Fibroblast of lung (primary cell): ENCODE measurements at regions not wholly inside any gene's neighbourhood (a gene's known extent, or its start where the extent isn't known, plus 50 kb on each side); places are given as distances from the start of the nearest gene placed in this dataset.
A peak's percentile ranks its signal among the peaks of the same experiment; 100 is the strongest.

Experiments used
- DNase-seq, 2 donors: peaks; one replicate each; pipeline versions ENCODE4 v3.0.0 to v3.0.0-alpha.2; 2010; ENCODE audit warnings: low read depth in 2 of 2
- H2AFZ ChIP-seq: 2 replicates; pipeline ENCODE4 v1.5.1; 2012; ENCODE audit warnings: low read length, control low read depth, inconsistent platforms
- H3K27ac ChIP-seq: 2 replicates; pipeline ENCODE4 v1.5.1; 2011; ENCODE audit warnings: low read length, control low read depth; ENCODE audit not compliant: insufficient read depth
- H3K27me3 ChIP-seq: 2 replicates; pipeline ENCODE4 v1.5.1; 2011; ENCODE audit warnings: mild to moderate bottlenecking, low read length; ENCODE audit not compliant: control insufficient read depth, insufficient read depth
- H3K36me3 ChIP-seq: 2 replicates; pipeline ENCODE4 v1.5.1; 2011; ENCODE audit warnings: low read length; ENCODE audit not compliant: control insufficient read depth, insufficient read depth
- H3K4me1 ChIP-seq: 2 replicates; pipeline ENCODE4 v1.5.1; 2011; ENCODE audit warnings: low read length; ENCODE audit not compliant: control insufficient read depth, insufficient read depth; ENCODE audit errors: extremely low read depth
- H3K4me2 ChIP-seq: 2 replicates; pipeline ENCODE4 v1.5.1; 2011; ENCODE audit warnings: low read length, control low read depth; ENCODE audit not compliant: insufficient read depth; ENCODE audit errors: extremely low read depth
- H3K4me3 ChIP-seq, 4 experiments: fragments of 200-600 bp in 1 of 4; sonication (generic) in 1 of 4; replicated peaks in 1 of 4; 2 replicates each; pipeline ENCODE4 v1.5.1; 2011 to 2016; ENCODE audit warnings: low read length in 4 of 4, low read depth in 3 of 4, mild to moderate bottlenecking in 3 of 4, control low read depth in 2 of 4, inconsistent platforms in 1 of 4, mixed read lengths in 1 of 4; ENCODE audit not compliant: insufficient read depth in 1 of 4; ENCODE audit errors: control extremely low read depth in 1 of 4
- H3K79me2 ChIP-seq: 2 replicates; pipeline ENCODE4 v1.5.1; 2012; ENCODE audit warnings: mild to moderate bottlenecking, low read length, inconsistent platforms; ENCODE audit not compliant: control insufficient read depth, insufficient read depth
- H3K9ac ChIP-seq: 2 replicates; pipeline ENCODE4 v1.5.1; 2011; ENCODE audit warnings: mild to moderate bottlenecking, low read length, control low read depth; ENCODE audit not compliant: insufficient read depth
- H3K9me3 ChIP-seq: 2 replicates; pipeline ENCODE4 v1.5.1; 2012; ENCODE audit warnings: low read depth, low read length; ENCODE audit not compliant: control insufficient read depth, insufficient read depth
- H4K20me1 ChIP-seq: 2 replicates; pipeline ENCODE4 v1.5.1; 2011; ENCODE audit warnings: low read length; ENCODE audit not compliant: control insufficient read depth, insufficient read depth; ENCODE audit errors: extremely low read depth
- EZH2 ChIP-seq: IDR thresholded peaks from 2 replicates; pipeline ENCODE4 v1.5.1; 2012; ENCODE audit warnings: low read length, control low read depth, mild to moderate bottlenecking; ENCODE audit errors: missing control alignments
- TF ChIP-seq, protein P1 (sequence below), 2 donors: IDR thresholded peaks in 1 of 2; conservative IDR thresholded peaks in 1 of 2; 1 replicate in 1 of 2; 2 replicates in 1 of 2; pipeline ENCODE4 v1.5.1; 2011 to 2012; ENCODE audit warnings: low read length in 2 of 2, control low read depth in 1 of 2, inconsistent platforms in 1 of 2, low read depth in 1 of 2, mild to moderate bottlenecking in 1 of 2

DNA sequence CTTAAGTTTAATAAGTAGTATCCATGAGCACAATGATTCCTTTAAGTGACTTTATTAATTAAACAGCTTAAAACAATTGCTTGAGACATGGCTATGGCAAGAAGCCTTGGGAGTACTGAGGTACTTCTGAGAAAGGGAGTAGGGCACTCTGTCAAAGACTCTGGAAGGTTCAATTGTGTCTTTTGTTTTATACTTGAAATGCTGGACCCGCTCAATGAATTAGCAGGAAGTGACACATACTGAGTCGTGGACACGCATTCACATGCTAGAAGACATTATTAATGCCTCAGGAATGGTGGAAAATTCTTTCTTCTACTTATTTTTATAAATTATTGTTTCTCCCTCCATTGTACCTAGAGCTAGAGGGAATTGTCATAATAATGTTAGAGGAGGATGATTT, 347.3 kb upstream of the ZNF608 start:
- Histone ChIP-seq H3K27me3 (no peaks in the 10 kb centered on the region), H3K36me3 (no peaks in the 10 kb centered on the region), H2AFZ (no peak overlapping the region), H3K79me2 (no peaks in the 10 kb centered on the region), H3K4me1 (no peaks in the 10 kb centered on the region), H3K9ac (no peak overlapping the region), H3K4me3 (no peak overlapping the region), H3K4me2 (no peak overlapping the region), H3K9me3 (no peaks in the 10 kb centered on the region), H4K20me1 (no peaks in the 10 kb centered on the region), H3K27ac (peak overlapping the region; percentile 41)
- DNase-seq, result peak; percentile 52 to 93
- TF ChIP-seq, protein P1, sequence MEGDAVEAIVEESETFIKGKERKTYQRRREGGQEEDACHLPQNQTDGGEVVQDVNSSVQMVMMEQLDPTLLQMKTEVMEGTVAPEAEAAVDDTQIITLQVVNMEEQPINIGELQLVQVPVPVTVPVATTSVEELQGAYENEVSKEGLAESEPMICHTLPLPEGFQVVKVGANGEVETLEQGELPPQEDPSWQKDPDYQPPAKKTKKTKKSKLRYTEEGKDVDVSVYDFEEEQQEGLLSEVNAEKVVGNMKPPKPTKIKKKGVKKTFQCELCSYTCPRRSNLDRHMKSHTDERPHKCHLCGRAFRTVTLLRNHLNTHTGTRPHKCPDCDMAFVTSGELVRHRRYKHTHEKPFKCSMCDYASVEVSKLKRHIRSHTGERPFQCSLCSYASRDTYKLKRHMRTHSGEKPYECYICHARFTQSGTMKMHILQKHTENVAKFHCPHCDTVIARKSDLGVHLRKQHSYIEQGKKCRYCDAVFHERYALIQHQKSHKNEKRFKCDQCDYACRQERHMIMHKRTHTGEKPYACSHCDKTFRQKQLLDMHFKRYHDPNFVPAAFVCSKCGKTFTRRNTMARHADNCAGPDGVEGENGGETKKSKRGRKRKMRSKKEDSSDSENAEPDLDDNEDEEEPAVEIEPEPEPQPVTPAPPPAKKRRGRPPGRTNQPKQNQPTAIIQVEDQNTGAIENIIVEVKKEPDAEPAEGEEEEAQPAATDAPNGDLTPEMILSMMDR (conservative IDR thresholded peaks at IDR 0.05 in 1 of 2, IDR thresholded peaks at IDR 0.05 in 1 of 2; ENCODE audit: low read depth in 1 of 2, low read length in 2 of 2), result no peak
- TF ChIP-seq EZH2, result no peak

- Histone ChIP-seq H3K79me2 (no peaks in the 10 kb centered on the region), H3K27ac (no peak overlapping the region), H3K9me3 (no peaks in the 10 kb centered on the region), H3K36me3 (no peaks in the 10 kb centered on the region), H3K4me3 (no peak overlapping the region), H3K27me3 (no peaks in the 10 kb centered on the region), H3K4me1 (no peaks in the 10 kb centered on the region), H3K9ac (no peak overlapping the region), H3K4me2 (no peak overlapping the region), H4K20me1 (no peaks in the 10 kb centered on the region), H2AFZ (no peak overlapping the region)
- DNase-seq, result no peak
- TF ChIP-seq, protein P1 (conservative IDR thresholded peaks at IDR 0.05 in 1 of 2, IDR thresholded peaks at IDR 0.05 in 1 of 2; ENCODE audit: low read depth in 1 of 2, low read length in 2 of 2), result no peak
- TF ChIP-seq EZH2, result no peak
Observed at GRCh38 chr5:125100342-125100741, 353.9 kb upstream of the ZNF608 start.

DNA sequence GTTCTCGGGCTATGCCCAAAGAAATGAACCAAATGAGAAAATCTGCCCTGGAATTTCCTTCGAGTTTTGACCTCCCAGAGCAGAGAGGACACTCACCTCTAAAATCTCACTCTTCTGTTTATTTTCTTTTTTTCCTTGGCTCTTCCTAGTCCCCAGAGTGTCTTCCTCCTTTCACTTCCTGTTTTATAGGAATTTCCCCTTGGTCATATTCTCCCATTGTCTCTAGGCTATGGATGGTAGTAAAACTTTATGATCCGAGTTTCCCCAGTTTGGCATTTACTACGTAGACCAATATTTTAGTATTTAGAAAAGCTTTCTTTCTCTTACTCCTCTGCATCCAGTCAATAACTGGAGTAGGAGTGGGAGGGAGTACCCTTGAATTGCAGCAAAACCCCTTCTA, 354.5 kb upstream of the ZNF608 start:
- Histone ChIP-seq H3K79me2 (no peaks in the 10 kb centered on the region), H3K36me3 (no peaks in the 10 kb centered on the region), H3K9ac (no peak overlapping the region), H3K27ac (no peak overlapping the region), H3K4me3 (no peak overlapping the region), H4K20me1 (no peaks in the 10 kb centered on the region), H3K27me3 (no peaks in the 10 kb centered on the region), H2AFZ (no peak overlapping the region), H3K4me2 (no peak overlapping the region), H3K4me1 (no peaks in the 10 kb centered on the region), H3K9me3 (no peaks in the 10 kb centered on the region)
- no peak for TF ChIP-seq EZH2
- TF ChIP-seq, protein P1 (conservative IDR thresholded peaks at IDR 0.05 in 1 of 2, IDR thresholded peaks at IDR 0.05 in 1 of 2; ENCODE audit: low read depth in 1 of 2, low read length in 2 of 2), result no peak
- no peak for DNase-seq
